Hematopoietic multipotent progenitor cell treated with erythropoietin and hydrocortisone succinate and interleukin-3 and kit ligand, for 15 days (in vitro differentiated cells): ENCODE measurements at regions not wholly inside any gene's neighbourhood (a gene's known extent, or its start where the extent isn't known, plus 50 kb on each side); places are given as distances from the start of the nearest gene placed in this dataset.
"Not testable (repeated sequence)": the region's sequence is repeated elsewhere in the genome, so short reads cannot be mapped to it uniquely, and the experiment has no call there.

Experiments
- DNase-seq: peaks from one replicate; pipeline ENCODE4 v3.0.0-alpha.2; 2015; ENCODE audit warnings: low spot score

- DNase-seq, result no peak
Measured at GRCh38 chr16:8055761-8056160, 534.5 kb downstream of the TMEM114 start.

- DNase-seq, result no peak
Measured at GRCh38 chr16:8053437-8053836, 536.9 kb downstream of the TMEM114 start.

GRCh38 chr16:8048433-8048832 is 541.9 kb downstream of the TMEM114 start:
- no peak for DNase-seq

GRCh38 chr16:8047736-8048135 is 542.6 kb downstream of the TMEM114 start:
- DNase-seq, result no peak

GRCh38 chr16:8044796-8045195 is 545.5 kb downstream of the TMEM114 start:
- no peak for DNase-seq

GRCh38 chr16:8032406-8032805 is 557.9 kb downstream of the TMEM114 start:
- DNase-seq, result no peak

GRCh38 chr16:8030004-8030403 is 560.3 kb downstream of the TMEM114 start:
- DNase-seq, result not testable (repeated sequence)

- no peak for DNase-seq
Measured at GRCh38 chr16:8026450-8026849, 563.9 kb downstream of the TMEM114 start.

- DNase-seq, result no peak
Measured at GRCh38 chr16:8023326-8023725, 567.0 kb downstream of the TMEM114 start.

GRCh38 chr16:8005096-8005860 is 585.0 kb downstream of the TMEM114 start:
- DNase-seq, result no peak

GRCh38 chr16:7998789-7999453 is 591.4 kb downstream of the TMEM114 start:
- DNase-seq, result no peak

GRCh38 chr16:7997966-7998365 is 592.3 kb downstream of the TMEM114 start:
- no peak for DNase-seq

- no peak for DNase-seq
Measured at GRCh38 chr16:7992616-7993015, 597.7 kb downstream of the TMEM114 start.

- DNase-seq, result no peak
Measured at GRCh38 chr16:7990626-7991260, 599.6 kb downstream of the TMEM114 start.

GRCh38 chr16:7983676-7984075 is 606.6 kb downstream of the TMEM114 start:
- no peak for DNase-seq

GRCh38 chr16:7980133-7980483 is 610.2 kb downstream of the TMEM114 start:
- no peak for DNase-seq

- DNase-seq, result no peak
Measured at GRCh38 chr16:7979448-7980132, 610.7 kb downstream of the TMEM114 start.

- DNase-seq, result no peak
Measured at GRCh38 chr16:7976563-7976962, 613.7 kb downstream of the TMEM114 start.

- no peak for DNase-seq
Measured at GRCh38 chr16:7976125-7976524, 614.2 kb downstream of the TMEM114 start.

- DNase-seq, result no peak
Measured at GRCh38 chr16:7967996-7968509, 622.3 kb downstream of the TMEM114 start.

GRCh38 chr16:7964744-7965143 is 625.6 kb downstream of the TMEM114 start:
- DNase-seq, result no peak

GRCh38 chr16:7964167-7964566 is 626.1 kb downstream of the TMEM114 start:
- DNase-seq, result no peak
